ENCODE measurements at regions not wholly inside any gene's neighbourhood (a gene's known extent, or its start where the extent isn't known, plus 50 kb on each side); places are given as distances from the start of the nearest gene placed in this dataset.

DNA sequence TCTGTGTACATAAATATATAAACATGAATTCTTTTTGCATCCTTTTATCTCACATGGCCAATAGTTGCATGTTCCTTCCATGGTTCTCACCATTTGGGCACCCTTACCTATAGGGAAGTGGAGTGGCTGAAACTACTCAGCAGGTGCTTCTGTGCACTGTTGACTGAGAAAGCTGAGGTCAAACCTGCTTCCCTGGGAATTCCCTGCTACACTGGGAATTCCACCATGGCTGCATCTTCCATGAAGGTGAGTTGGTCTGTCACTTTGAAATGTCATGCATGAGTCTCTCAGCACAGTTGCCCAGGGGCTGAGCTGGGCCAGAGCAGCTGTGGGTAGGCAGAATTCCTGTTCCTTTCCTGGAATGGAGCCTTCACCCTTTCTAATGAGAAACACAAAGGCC lies 193.8 kb upstream of the PRSS16 start (continued):
- TF ChIP-seq, protein P1, sequence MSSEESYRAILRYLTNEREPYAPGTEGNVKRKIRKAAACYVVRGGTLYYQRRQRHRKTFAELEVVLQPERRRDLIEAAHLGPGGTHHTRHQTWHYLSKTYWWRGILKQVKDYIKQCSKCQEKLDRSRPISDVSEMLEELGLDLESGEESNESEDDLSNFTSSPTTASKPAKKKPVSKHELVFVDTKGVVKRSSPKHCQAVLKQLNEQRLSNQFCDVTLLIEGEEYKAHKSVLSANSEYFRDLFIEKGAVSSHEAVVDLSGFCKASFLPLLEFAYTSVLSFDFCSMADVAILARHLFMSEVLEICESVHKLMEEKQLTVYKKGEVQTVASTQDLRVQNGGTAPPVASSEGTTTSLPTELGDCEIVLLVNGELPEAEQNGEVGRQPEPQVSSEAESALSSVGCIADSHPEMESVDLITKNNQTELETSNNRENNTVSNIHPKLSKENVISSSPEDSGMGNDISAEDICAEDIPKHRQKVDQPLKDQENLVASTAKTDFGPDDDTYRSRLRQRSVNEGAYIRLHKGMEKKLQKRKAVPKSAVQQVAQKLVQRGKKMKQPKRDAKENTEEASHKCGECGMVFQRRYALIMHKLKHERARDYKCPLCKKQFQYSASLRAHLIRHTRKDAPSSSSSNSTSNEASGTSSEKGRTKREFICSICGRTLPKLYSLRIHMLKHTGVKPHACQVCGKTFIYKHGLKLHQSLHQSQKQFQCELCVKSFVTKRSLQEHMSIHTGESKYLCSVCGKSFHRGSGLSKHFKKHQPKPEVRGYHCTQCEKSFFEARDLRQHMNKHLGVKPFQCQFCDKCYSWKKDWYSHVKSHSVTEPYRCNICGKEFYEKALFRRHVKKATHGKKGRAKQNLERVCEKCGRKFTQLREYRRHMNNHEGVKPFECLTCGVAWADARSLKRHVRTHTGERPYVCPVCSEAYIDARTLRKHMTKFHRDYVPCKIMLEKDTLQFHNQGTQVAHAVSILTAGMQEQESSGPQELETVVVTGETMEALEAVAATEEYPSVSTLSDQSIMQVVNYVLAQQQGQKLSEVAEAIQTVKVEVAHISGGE (CRISPR knock-in tag; IDR thresholded peaks at IDR 0.05): no peak
- TF ChIP-seq, protein P2, sequence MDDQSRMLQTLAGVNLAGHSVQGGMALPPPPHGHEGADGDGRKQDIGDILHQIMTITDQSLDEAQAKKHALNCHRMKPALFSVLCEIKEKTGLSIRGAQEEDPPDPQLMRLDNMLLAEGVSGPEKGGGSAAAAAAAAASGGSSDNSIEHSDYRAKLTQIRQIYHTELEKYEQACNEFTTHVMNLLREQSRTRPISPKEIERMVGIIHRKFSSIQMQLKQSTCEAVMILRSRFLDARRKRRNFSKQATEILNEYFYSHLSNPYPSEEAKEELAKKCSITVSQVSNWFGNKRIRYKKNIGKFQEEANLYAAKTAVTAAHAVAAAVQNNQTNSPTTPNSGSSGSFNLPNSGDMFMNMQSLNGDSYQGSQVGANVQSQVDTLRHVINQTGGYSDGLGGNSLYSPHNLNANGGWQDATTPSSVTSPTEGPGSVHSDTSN (IDR thresholded peaks at IDR 0.05; ENCODE audit: insufficient replicate concordance, low read depth, low read length): no peak
- no peak for TF ChIP-seq GABPA (IDR thresholded peaks at IDR 0.05; ENCODE audit: low read depth)
- TF ChIP-seq, protein P3, sequence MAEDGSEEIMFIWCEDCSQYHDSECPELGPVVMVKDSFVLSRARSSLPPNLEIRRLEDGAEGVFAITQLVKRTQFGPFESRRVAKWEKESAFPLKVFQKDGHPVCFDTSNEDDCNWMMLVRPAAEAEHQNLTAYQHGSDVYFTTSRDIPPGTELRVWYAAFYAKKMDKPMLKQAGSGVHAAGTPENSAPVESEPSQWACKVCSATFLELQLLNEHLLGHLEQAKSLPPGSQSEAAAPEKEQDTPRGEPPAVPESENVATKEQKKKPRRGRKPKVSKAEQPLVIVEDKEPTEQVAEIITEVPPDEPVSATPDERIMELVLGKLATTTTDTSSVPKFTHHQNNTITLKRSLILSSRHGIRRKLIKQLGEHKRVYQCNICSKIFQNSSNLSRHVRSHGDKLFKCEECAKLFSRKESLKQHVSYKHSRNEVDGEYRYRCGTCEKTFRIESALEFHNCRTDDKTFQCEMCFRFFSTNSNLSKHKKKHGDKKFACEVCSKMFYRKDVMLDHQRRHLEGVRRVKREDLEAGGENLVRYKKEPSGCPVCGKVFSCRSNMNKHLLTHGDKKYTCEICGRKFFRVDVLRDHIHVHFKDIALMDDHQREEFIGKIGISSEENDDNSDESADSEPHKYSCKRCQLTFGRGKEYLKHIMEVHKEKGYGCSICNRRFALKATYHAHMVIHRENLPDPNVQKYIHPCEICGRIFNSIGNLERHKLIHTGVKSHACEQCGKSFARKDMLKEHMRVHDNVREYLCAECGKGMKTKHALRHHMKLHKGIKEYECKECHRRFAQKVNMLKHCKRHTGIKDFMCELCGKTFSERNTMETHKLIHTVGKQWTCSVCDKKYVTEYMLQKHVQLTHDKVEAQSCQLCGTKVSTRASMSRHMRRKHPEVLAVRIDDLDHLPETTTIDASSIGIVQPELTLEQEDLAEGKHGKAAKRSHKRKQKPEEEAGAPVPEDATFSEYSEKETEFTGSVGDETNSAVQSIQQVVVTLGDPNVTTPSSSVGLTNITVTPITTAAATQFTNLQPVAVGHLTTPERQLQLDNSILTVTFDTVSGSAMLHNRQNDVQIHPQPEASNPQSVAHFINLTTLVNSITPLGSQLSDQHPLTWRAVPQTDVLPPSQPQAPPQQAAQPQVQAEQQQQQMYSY (CRISPR knock-in tag; IDR thresholded peaks at IDR 0.05): no peak
- no peak for TF ChIP-seq CHD4 (IDR thresholded peaks at IDR 0.05)
- TF ChIP-seq, protein P4, sequence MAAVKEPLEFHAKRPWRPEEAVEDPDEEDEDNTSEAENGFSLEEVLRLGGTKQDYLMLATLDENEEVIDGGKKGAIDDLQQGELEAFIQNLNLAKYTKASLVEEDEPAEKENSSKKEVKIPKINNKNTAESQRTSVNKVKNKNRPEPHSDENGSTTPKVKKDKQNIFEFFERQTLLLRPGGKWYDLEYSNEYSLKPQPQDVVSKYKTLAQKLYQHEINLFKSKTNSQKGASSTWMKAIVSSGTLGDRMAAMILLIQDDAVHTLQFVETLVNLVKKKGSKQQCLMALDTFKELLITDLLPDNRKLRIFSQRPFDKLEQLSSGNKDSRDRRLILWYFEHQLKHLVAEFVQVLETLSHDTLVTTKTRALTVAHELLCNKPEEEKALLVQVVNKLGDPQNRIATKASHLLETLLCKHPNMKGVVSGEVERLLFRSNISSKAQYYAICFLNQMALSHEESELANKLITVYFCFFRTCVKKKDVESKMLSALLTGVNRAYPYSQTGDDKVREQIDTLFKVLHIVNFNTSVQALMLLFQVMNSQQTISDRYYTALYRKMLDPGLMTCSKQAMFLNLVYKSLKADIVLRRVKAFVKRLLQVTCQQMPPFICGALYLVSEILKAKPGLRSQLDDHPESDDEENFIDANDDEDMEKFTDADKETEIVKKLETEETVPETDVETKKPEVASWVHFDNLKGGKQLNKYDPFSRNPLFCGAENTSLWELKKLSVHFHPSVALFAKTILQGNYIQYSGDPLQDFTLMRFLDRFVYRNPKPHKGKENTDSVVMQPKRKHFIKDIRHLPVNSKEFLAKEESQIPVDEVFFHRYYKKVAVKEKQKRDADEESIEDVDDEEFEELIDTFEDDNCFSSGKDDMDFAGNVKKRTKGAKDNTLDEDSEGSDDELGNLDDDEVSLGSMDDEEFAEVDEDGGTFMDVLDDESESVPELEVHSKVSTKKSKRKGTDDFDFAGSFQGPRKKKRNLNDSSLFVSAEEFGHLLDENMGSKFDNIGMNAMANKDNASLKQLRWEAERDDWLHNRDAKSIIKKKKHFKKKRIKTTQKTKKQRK (IDR thresholded peaks at IDR 0.05; ENCODE audit: low read depth, low read length): no peak
- TF ChIP-seq E2F8 (IDR thresholded peaks at IDR 0.05; ENCODE audit: low read depth, partially characterized antibody): no peak
- TF ChIP-seq CEBPB (IDR thresholded peaks at IDR 0.05; ENCODE audit: borderline replicate concordance in 1 of 2, low read depth in 2 of 2, low read length in 2 of 2): no peak
- TF ChIP-seq MEF2B (IDR thresholded peaks at IDR 0.05; ENCODE audit: partially characterized antibody, poor library complexity, severe bottlenecking): no peak
- TF ChIP-seq MTA3 (IDR thresholded peaks at IDR 0.05; ENCODE audit: borderline replicate concordance, low read length): no peak
- no peak for TF ChIP-seq NR2F1 (conservative IDR thresholded peaks at IDR 0.05)
- no peak for TF ChIP-seq MEF2A (IDR thresholded peaks at IDR 0.05; ENCODE audit: insufficient read depth, low read depth, low read length)
- TF ChIP-seq CBFB (IDR thresholded peaks at IDR 0.05; ENCODE audit: low read depth): no peak
- no peak for TF ChIP-seq POU2F2 (IDR thresholded peaks at IDR 0.05; ENCODE audit: borderline replicate concordance, low read depth, low read length)
- no peak for TF ChIP-seq SMC3 (IDR thresholded peaks at IDR 0.05; ENCODE audit: borderline replicate concordance, low read length)
- TF ChIP-seq JUND (IDR thresholded peaks at IDR 0.05; ENCODE audit: low read depth, low read length): no peak
